ENCODE measurements at regions not wholly inside any gene's neighbourhood (a gene's known extent, or its start where the extent isn't known, plus 50 kb on each side); places are given as distances from the start of the nearest gene placed in this dataset.

DNA sequence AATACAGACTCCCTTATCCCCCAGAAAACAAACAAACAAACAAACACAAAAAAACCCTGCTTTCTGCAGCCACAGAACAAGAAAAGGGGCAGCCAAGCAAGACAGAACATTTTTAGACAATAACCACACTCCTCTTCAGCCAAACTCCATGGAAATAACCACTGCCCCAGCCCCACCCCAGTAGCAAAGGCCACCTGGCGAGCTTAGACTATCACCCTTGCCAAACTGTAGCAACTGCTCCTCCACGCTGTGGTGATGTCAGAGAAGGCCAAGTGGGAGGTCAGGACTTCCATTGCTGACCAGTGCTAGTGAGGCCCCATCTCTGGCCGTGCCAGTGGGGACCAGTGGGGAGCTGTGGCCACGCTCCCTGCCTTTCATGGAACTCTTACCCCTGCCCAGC, 60.3 kb upstream of the CHRNA7 start:
- TF ChIP-seq ELF1 (CRISPR knock-in tag; IDR thresholded peaks at IDR 0.05), result no peak
- no peak for TF ChIP-seq NCOA2 (CRISPR knock-in tag; IDR thresholded peaks at IDR 0.05)
- TF ChIP-seq, protein P1, sequence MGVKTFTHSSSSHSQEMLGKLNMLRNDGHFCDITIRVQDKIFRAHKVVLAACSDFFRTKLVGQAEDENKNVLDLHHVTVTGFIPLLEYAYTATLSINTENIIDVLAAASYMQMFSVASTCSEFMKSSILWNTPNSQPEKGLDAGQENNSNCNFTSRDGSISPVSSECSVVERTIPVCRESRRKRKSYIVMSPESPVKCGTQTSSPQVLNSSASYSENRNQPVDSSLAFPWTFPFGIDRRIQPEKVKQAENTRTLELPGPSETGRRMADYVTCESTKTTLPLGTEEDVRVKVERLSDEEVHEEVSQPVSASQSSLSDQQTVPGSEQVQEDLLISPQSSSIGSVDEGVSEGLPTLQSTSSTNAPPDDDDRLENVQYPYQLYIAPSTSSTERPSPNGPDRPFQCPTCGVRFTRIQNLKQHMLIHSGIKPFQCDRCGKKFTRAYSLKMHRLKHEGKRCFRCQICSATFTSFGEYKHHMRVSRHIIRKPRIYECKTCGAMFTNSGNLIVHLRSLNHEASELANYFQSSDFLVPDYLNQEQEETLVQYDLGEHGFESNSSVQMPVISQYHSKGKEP (CRISPR knock-in tag; IDR thresholded peaks at IDR 0.05), result no peak
- TF ChIP-seq NFIC (IDR thresholded peaks at IDR 0.05; ENCODE audit: low read length), result no peak
- no peak for TF ChIP-seq ZNF263 (CRISPR knock-in tag; IDR thresholded peaks at IDR 0.05)
- TF ChIP-seq, protein P2, sequence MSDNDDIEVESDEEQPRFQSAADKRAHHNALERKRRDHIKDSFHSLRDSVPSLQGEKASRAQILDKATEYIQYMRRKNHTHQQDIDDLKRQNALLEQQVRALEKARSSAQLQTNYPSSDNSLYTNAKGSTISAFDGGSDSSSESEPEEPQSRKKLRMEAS (IDR thresholded peaks at IDR 0.05), result no peak
- TF ChIP-seq ZNF557 (CRISPR knock-in tag; IDR thresholded peaks at IDR 0.05), result no peak
- no peak for TF ChIP-seq CHD2 (IDR thresholded peaks at IDR 0.05; ENCODE audit: low read depth, low read length)
- TF ChIP-seq PAX8 (CRISPR knock-in tag; IDR thresholded peaks at IDR 0.05; ENCODE audit: borderline replicate concordance), result no peak
- TF ChIP-seq, protein P3, sequence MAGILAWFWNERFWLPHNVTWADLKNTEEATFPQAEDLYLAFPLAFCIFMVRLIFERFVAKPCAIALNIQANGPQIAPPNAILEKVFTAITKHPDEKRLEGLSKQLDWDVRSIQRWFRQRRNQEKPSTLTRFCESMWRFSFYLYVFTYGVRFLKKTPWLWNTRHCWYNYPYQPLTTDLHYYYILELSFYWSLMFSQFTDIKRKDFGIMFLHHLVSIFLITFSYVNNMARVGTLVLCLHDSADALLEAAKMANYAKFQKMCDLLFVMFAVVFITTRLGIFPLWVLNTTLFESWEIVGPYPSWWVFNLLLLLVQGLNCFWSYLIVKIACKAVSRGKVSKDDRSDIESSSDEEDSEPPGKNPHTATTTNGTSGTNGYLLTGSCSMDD (CRISPR knock-in tag; IDR thresholded peaks at IDR 0.05), result no peak

All from HepG2 (cell line).